ENCODE measurements at regions not wholly inside any gene's neighbourhood (a gene's known extent, or its start where the extent isn't known, plus 50 kb on each side); places are given as distances from the start of the nearest gene placed in this dataset.

GRCh38 chr9:95822583-95823431 is 52.7 kb upstream of the ERCC6L2 start:
- DNase-seq (ENCODE audit: low spot score) (peak; percentile 92), FAIRE-seq (peak; percentile 98)

GRCh38 chr9:95822015-95822414 is 53.5 kb upstream of the ERCC6L2 start:
- no peak for FAIRE-seq
- no peak for DNase-seq (ENCODE audit: low spot score)

- DNase-seq (ENCODE audit: low spot score) (no peak), FAIRE-seq (no peak)
These were observed 55.4 kb upstream of the ERCC6L2 start for GRCh38 chr9:95820074-95820473.

- FAIRE-seq, result no peak
- DNase-seq (ENCODE audit: low spot score), result peak; percentile 18
These were observed 55.9 kb upstream of the ERCC6L2 start for GRCh38 chr9:95819636-95820035.

- FAIRE-seq, result peak; percentile 39
- peak; percentile 54 for DNase-seq (ENCODE audit: low spot score)
These were observed 58.3 kb upstream of the ERCC6L2 start for GRCh38 chr9:95817205-95817604.

DNA sequence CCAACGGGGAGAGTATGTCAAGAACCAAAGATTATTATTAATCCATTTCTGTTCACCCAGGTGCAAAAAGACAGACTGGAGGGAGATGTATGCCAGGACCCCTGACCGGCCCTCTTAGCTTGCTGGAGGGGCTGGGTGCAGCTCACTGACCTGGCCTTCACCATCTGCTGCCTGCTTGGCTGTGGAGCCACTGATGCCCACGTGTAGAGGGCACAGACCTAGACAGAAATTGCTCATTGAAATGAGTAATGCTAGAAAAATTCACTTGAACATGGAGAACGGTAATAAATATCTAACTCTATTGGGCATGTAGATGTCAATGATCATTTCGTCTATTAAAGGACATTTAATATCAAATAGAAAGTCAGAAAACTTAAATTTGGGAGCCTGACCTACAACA is 58.8 kb upstream of the ERCC6L2 start:
- FAIRE-seq (peak; percentile 82), DNase-seq (ENCODE audit: low spot score) (peak; percentile 83)

- FAIRE-seq (no peak), DNase-seq (ENCODE audit: low spot score) (no peak)
These were observed 59.5 kb upstream of the ERCC6L2 start for GRCh38 chr9:95815961-95816360.

GRCh38 chr9:95815133-95815532 is 60.4 kb upstream of the ERCC6L2 start:
- FAIRE-seq (no peak), DNase-seq (ENCODE audit: low spot score) (peak; percentile 21)

DNA sequence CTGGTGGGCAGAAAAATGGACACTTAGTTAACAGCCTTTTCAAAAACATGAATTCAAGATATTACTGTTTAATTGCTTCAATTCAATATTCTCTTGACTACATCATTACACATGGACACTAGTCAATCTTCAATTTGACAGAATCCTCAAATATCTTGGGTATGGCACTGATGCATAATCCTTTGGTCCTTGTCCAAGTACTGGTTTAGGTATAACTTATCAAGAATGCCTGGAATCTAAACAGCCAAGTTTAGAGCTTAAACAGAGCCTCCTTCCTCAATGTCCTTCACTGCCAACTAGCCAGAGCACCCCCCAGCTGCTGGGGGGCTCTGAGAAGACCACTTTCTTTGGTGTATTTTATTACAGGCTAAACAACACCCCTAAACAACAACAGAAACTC is 61.6 kb upstream of the ERCC6L2 start:
- peak; percentile 56 for DNase-seq (ENCODE audit: low spot score)
- peak; percentile 86 for FAIRE-seq

DNA sequence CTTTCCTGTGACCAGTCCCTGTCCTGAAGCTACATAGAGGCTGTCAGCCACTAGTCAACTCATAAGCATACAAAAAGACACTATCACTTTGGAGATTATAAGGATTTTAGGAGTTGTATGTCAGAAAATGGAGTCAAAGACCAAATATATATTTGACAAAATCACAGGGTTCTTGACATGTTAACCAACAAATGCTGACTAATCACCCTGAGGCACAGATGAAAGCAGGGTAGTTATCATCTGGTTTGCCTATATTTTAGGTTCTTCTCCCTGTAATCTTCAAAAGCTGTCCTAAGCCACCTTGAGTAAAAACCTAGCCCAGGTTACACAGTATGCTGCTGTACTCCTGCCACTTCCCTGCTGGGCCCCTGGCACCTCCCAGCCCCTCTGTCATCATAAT is 64.7 kb upstream of the ERCC6L2 start:
- FAIRE-seq (no peak), DNase-seq (ENCODE audit: low spot score) (no peak)

DNA sequence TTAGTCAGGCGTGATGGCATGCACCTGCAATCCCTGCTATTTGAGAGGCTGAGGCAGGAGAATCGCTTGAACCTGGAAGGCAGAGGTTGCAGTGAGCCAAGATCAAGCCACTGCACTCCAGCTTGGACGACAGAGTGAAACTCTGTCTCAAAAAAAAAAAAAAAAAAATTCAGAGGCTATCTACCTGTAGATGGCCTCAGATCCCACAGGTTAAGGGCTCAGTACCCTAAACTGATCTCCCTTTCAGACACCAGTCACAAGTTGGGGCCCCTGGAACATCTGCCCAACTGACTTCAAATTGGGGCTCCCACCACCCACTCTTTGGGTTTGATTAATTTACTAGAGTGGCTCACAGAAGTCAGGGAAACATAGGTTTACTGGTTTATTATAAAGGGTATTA is 65.4 kb upstream of the ERCC6L2 start:
- FAIRE-seq (no peak), DNase-seq (ENCODE audit: low spot score) (no peak)

- FAIRE-seq, result no peak
- DNase-seq (ENCODE audit: low spot score), result no peak
These were observed 65.8 kb upstream of the ERCC6L2 start for GRCh38 chr9:95809686-95810085.

DNA sequence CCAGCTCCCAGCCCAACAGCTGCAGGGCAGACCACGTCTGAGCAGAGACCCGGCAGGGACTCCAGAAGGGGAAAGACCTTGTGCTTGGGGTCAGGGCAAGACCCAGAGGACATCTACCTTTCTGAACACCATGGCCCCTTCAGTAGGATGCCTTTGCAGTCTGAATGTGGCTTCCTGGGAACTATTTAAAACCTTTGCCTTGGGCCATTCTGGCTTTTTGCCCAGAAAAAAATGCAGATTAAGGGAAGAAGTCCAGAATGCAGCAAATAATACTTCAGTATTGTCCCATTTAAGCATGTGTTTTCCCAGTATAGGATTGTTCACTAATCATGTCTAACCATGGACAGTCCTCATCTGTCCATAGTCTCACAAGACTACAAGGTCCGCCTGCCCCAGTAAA is 67.5 kb upstream of the ERCC6L2 start:
- DNase-seq (ENCODE audit: low spot score) (no peak), FAIRE-seq (no peak)

DNA sequence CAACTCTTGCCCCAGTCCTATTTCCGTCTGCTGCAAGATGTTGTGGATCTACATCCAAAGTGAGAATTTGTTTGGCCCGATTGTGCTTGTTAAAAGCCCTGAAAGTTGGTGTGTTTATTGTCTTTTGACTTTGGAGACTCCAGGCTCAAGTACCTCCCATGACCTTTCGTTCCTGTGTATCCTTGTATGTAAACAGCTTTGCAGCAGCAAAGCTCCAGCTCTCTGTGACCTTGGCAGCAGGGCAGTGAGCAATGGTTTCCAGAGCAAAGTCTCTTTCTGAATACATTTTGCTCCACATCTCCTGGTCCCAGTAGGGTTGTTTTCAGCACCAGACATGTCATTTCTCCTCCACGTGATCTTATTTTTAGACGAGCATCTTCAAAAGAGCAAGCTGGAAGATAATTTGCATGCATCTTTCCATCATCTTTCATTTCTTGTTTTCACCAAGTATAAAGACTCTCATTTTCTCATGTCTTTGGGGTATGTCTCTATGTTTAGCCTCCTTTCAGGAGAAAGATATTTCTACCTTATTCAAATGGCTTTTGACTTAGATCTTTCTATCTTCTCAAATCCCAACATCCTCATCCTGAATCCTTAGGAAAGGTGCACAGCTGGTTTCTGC is 68.1 kb upstream of the ERCC6L2 start:
- DNase-seq (ENCODE audit: low spot score) (no peak), FAIRE-seq (no peak)

- FAIRE-seq (no peak), DNase-seq (ENCODE audit: low spot score) (no peak)
These were observed 72.3 kb upstream of the ERCC6L2 start for GRCh38 chr9:95803197-95803596.

DNA sequence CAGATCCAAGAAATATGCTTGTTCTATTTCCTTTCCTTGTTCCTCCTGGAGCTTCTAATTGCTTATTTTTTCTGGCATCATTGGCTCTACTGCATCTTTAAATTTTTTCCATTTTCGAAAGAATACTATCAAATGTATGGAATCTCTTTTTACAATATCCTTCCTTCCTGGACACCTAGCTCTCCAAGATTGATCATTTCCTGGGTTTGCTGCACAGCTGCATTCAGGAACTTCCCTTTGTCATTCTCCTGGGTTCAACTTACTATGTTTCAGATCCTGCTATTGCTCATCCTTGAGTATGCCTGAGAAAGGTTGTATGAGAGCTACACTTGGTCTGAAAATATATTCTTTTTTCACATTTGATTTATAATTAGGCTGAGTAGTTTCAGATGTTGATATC is 73.7 kb upstream of the ERCC6L2 start:
- FAIRE-seq, result no peak

GRCh38 chr9:95796029-95796428 is 79.5 kb upstream of the ERCC6L2 start:
- no peak for DNase-seq (ENCODE audit: low spot score)
- FAIRE-seq, result no peak

More for the DNA sequence above, 73.7 kb upstream of the ERCC6L2 start:
- no peak for DNase-seq (ENCODE audit: low spot score)

- DNase-seq (ENCODE audit: low spot score) (peak; percentile 58), FAIRE-seq (peak; percentile 85)
These were observed 81.3 kb upstream of the ERCC6L2 start for GRCh38 chr9:95793924-95794828.

DNA sequence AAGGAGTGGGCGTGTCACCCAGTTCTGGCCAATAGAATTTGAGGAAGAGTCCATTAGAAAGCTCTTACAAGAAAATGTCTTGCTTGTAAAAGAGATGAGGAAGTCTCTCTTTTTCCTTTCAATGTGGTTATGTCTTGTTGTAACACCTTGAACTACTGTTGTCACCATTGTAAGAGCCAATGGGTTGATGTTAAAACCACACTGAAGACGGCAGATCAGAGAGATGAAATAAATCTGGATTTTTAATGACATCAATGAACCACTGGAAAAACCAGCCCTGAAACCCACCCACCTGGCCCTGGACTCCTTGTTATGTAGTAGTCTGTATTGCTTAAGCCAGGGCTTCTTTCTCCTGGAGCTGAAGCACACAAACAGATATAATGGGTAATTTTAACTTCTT is 83.8 kb upstream of the ERCC6L2 start:
- DNase-seq (ENCODE audit: low spot score) (no peak), FAIRE-seq (no peak)

- no peak for FAIRE-seq
- no peak for DNase-seq (ENCODE audit: low spot score)
These were observed 84.2 kb upstream of the ERCC6L2 start for GRCh38 chr9:95791286-95791685.

DNA sequence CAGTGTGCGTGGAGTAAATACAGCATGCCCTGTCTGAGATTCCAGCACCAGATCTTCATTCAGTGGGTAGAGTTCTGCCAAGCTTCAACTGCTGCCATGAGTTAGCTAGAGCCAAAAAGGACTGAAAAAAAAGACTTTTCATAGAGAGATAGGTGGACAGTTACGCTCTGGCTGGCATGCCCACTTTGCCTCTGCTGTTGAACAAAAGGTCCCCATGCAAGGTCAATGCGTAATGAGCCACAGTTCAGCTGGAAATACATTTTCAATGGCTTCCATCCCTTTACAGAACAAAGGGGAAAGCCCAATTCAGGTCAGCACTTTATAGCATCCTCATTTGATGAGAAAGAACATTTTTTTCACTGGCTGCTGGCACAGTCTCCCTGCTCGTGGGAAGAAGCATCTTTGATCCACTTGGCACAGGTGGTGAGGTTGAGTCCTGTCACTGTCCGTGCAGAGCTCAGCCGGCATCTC is 86.9 kb upstream of the ERCC6L2 start:
- FAIRE-seq, result no peak
- DNase-seq (ENCODE audit: low spot score), result no peak

- FAIRE-seq (no peak), DNase-seq (ENCODE audit: low spot score) (no peak)
These were observed 87.5 kb upstream of the ERCC6L2 start for GRCh38 chr9:95788021-95788420.
